KBM-7 (cell line): ENCODE measurements at regions not wholly inside any gene's neighbourhood (a gene's known extent, or its start where the extent isn't known, plus 50 kb on each side); places are given as distances from the start of the nearest gene placed in this dataset.
"Not testable (repeated sequence)": the region's sequence is repeated elsewhere in the genome, so short reads cannot be mapped to it uniquely, and the experiment has no call there.

ENCODE experiments used
- DNase-seq: peaks from one replicate; pipeline ENCODE4 v3.0.0-alpha.2; 2015
- in situ Hi-C: fragments of 300-500 bp; cut with MboI; formaldehyde crosslinking; loops from 2 replicates; pipeline ENCODE4 v1.14.3; 2020; ENCODE audit warnings: low sequenced_read_pairs, low pct_unique_long_range_greater_than_20kb, mixed read lengths

DNA sequence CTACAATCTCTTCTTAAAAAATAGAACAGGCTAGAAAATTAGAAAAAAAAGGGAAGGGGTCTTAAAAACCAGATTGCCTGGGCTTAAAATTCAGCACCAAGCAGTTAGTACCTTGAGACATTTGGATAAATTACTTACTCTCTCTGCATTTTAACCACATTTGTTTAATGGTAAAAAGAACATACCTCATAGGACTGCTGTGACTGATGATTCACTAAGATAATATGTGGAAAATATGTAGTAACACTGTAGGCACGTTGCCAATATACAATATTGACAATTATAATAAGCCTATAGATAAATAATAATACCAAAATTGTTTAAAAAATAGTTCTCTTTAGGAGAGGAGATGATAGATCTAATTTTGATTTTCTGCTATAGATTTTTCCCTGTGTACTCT lies 750.4 kb downstream of the TENT5A start:
- in situ Hi-C loops, result no loop called here
- no peak for DNase-seq

DNA sequence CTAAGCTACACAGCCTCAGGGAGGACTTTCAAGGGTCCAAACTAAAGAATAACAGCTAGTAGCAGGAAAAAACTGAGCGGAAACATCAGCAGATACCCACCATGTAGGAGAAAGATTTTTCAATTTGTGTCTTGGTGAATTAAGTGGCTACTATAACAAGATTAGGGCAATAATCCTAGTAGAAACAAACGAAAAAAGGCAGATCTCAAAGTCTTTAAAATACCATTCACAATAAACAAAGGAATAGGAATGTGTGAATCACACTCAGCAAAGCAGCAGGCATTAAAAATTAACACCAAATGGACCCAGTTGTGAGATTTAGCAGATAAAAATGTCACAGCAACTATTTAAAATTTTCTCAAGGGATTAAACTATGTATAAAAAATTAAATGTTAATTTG lies 761.2 kb downstream of the TENT5A start:
- in situ Hi-C loops, result no loop called here
- no peak for DNase-seq

DNA sequence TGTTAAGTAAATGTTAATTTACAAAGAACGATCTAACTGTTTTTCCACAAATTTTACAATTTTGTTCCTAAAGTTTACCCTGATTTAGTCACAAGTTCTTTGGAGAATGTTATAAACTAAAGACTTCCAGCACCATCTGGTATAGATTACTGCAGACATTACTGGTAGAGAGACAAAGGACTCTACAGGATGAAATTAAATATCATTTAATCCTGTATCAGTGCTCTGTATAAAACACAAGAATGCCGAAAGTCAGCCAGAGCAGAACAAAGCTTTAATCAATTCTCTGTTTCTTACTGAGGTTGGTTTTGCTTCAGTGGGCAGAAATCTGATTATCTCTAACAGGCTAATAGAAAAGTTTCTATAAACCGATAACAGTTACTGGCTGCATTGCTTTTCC lies 763.6 kb downstream of the TENT5A start:
- in situ Hi-C loops, result no loop called here
- no peak for DNase-seq

DNA sequence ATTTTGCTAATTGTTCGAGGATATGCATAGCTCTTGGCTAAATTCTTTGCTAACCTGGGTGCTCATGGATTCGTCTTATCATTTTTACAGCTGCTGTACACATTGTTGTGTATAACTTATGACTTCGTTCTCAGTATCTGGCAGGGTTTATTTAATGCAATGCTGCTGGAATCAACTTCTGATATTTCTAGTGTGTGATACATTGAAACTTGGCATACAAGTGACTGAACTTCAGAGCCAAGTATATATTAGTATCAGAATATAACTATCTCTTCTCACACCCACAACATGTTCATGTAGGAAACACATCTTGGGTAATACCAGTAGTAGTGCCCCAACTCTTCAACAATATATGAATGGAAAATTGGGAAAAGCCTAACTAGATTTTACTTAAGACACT lies 764.2 kb downstream of the TENT5A start:
- no peak for DNase-seq
- in situ Hi-C loops, result no loop called here

DNA sequence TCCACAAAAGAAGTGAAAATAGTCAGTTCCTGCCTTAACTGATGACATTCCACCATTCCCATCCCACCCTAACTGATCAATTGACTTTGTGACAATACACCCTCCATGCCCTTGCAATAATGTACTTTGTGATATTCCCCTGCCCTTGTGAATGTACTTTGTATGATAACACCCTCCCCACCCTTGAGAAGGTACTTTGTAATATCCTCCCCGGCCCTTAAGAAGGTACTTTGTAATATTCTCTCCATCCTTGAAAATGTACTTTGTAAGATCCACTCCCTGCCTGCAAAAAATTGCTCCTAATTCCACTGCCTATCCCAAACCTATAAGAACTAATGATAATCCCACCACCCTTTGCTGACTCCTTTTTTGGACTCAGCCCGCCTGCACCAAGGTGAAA lies 771.3 kb downstream of the TENT5A start:
- in situ Hi-C loops, DNase-seq: not testable (repeated sequence)

DNA sequence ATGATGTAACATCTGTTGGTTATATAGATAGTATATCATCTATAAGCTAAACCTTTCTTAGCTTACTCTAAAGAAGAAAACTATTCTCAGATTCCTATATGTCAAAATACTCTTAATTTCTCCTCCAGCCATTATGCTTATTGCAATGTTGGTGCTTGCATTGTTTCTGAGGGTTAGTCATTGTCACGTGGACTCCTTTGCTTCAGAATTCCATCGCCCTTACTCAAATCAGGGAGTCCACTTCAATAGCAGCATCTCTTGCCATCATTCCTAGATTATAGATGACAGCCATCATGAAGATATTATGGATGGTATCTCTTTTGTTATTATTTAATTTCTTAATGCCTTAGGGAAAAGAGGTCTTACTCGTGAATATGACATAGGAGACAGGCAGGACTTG lies 776.1 kb downstream of the TENT5A start:
- DNase-seq, result no peak
- in situ Hi-C loops, result no loop called here

DNA sequence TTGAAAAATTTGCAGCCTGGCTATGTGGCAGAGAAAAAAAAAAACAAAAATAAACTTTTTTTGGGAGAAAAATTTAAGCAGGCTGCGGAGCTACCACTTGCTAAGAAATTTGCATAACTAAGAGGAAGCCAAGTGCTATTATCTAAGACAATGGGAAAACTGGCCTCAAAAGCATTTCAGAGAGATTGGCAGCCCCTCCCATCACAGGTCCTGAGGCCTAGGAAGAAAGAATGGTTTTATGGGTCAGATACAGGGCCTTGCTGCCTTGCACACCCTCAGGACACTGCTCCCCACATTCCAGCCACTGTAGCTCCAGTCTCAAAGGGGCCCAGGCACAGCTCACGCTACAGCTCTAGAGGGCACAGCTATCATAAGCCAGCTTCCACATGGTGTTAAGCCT lies 777.9 kb downstream of the TENT5A start:
- in situ Hi-C loops, result no loop called here
- no peak for DNase-seq

DNA sequence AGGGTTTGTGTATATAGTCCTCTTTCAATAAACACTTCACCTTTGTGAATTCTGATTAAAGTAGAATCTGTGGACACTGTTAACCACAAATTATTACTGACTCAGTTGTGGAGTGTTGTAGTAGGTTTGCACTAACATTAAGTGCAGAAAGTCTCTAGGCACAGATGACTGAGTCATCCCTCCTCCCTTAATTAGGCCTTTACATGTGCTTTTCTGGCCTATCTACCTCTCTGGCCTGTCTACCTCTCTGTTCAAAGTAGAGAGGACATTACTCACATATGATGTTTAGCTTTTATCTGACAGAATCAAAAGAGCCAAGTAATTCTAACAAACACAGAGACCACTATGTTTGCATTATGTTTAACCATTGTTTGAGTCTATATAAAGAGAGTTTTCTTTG lies 783.0 kb downstream of the TENT5A start:
- in situ Hi-C loops, result no loop called here
- DNase-seq, result no peak

DNA sequence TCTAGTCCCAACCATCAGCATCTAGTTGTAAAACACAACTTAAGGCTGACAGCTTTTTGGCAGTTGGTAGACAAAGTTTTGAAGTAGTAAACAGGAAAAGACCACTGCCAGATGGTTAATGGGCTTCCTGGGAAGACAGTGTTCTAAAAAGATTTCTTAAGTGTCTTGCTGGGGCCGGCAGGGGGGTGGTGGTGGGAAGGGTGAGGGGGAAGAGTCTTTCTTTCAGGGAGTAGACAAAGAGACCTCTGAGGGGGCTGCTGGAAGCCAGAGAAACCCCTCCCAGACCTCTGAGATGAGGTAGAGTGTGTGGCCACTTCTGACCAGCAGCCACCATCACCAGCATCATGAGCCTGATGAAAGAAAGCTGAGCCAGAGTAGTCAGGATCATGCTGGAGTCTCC lies 784.9 kb downstream of the TENT5A start:
- DNase-seq, result peak; percentile 36
- in situ Hi-C loops, result no loop called here

DNA sequence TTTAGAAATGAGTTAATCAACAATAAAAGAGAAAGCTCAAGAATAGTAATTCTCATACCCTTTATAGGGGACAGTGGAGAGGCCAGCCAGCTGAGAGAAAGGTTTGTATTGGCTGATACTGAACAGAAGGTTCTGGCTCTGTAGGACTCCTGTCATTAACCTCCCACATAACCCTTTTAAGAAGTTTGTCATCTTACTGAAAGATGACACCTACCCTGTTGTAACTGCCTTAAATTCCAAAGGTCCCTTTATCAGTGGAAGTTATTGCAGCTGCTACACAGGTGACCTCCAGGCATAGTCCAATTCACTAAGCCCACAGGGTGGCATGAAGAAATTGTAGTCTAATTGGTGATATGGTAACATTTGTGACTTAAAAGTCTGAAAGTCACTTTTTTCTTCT lies 790.1 kb downstream of the TENT5A start:
- DNase-seq, result no peak
- in situ Hi-C loops, result no loop called here

DNA sequence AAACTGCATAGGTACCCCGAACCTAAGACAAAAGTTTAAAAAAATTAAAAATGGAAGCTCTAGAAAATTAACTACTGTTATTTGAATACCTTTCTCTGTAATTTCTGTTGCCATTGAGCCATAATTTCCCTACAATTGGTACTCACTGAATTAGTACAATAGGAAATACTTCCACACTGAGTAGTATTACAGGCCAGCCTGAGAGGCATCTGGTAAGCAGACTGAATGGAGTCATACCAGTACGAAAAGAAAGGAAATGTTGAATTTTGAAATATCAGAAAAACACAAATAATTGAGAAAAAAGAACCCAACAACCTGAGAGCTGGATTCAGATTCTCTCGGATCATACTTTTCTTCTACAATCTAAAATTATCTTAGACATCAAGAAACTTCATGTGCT lies 791.3 kb downstream of the TENT5A start:
- DNase-seq, result no peak
- in situ Hi-C loops, result no loop called here

DNA sequence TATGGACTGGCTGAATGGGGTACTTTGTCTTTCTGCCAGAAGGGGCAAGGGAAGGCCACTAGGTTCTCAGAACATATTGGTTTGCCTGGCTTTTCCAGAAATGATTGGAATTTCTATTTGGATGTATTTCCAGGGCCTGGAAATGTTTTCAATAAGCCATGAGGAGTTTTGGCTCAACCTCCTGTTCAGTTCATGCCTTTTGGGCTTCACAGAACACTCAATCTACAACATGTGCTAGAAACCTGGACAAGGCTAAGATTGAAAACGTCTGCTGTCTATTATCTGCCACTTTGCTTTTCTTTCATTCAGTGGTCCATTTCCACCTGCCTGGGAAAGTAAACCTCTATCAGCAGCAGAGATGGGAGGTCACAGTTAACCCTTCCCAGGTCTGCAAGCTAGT lies 793.4 kb downstream of the TENT5A start:
- no peak for DNase-seq
- in situ Hi-C loops, result no loop called here

DNA sequence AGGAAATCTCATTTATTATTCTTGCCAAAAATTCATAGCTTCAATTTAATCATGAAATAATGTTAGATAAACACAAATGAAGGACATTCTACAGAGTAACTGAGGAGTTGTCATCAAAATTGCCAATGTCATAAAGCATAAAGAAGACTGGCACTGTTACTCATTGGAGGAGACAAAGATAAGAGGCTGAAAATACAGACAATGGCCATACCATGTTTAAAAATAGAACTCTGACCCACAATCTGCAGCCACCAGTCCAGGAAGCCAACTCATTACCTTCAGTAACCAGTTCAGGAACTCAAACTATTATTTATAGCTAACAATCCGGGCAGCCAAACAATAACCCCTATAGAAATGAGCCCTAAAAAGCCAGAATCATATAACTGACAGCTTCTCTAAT lies 795.6 kb downstream of the TENT5A start:
- no peak for DNase-seq
- in situ Hi-C loops, result no loop called here

DNA sequence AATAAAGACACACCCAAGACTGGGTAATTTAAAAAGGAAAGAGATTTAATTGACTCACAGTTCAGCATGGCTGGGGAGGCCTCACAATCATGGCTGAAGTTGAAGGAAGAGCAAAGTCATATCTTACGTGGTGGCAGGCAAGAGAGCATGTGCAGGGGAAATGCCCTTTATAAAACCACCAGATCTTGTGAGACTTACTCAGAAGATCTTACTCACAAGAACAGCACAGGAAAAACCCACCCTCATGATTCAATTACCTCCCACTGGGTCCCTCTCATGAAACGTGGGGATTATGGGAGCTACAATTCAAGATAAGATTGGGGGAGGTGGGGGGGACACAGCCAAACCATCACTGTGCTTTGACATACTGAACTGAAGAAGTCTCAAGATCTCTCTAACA lies 800.0 kb downstream of the TENT5A start:
- DNase-seq, in situ Hi-C loops: not testable (repeated sequence)

DNA sequence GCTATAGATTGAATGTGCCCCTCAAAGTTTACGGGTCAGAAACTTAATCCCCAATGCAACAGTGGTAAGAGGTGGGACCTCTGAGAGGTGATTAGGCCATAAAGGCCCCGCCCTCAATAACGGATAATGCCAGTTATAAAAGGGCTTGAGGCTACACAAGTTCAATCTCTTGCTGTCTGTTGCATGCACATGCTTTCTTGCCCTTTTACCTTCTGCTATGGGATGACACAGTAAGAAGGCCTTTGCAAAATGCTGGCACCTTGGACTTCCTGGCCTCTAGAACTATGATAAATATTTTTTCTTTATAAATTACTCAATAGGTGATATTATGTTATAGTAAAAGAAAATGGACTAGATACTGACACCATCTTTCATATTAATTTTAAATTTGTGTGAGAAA lies 806.1 kb downstream of the TENT5A start:
- in situ Hi-C loops, result no loop called here
- DNase-seq, result no peak

DNA sequence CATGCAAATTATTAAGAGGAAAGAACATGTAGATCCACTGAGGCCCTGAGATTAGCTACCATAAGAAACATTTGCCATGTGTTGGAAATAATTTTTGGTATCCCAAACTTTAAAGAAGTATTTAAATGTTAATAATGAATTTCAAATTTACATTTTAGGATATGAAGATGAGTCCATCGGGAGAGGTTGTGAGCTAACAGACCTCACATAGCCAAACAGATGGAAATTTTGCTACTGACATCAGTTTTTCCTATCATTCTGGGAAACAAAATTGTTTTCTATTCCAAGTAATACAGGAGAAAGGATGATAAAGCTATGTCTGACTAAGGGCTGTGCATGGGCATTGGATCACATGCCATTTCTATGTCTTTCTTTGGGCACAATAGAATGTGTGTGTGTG lies 809.6 kb downstream of the TENT5A start:
- in situ Hi-C loops, result no loop called here
- no peak for DNase-seq

DNA sequence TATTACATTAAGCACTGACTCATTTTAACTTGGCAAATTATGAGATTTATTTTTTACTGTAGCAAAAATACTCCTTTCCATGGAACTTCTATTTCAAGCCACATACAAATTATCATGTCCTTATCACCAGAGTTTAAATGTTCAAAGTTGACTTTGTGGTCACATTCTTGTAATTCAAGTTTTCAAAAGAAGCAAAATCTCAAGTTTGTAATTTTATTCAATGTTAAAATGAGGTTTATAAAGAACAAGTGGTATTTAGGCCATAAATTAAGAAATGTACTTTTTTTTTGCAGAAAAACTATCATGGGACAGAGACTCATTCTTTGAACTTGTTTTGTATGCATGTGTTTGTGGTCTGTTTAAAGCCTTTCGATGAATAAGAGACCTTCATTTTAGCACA lies 811.5 kb downstream of the TENT5A start:
- DNase-seq, result no peak
- in situ Hi-C loops, result no loop called here

DNA sequence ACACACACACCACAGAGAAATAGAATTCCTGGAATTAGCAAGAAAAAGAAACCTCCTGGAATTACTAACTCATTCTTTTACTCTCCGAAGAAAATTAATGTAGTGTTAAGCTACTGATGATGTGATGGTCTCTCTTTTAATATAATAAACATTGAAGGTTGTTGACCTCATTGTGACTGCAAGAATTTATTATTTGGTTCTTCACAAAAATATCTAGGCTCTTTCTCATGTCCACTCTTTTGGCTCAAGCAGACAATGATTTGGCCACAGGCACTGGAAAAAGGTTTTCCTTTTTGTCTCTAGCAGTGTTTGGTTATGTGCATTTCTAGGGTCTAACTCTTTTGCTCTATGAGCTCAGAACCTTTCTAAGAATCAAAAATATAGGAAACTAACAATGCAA lies 811.9 kb downstream of the TENT5A start:
- no peak for DNase-seq
- in situ Hi-C loops, result no loop called here

DNA sequence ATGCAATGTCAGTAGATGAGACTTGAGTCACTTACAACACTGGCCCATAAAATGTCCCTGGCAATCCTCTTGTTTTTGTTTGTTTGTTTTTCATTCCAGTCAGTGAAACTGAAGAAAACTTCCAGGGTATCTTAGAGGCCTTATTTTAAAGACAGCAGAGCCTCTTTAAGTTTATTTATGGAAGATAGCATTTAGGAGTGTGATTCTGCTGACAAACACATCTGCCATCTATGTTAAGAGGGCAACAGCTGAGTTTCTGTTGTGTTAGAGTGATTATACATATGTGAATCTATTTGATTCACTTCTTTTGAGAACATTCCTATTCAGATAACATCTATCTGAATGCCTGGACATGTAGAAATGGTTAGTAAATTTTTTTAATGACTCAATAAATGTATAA lies 812.6 kb downstream of the TENT5A start:
- DNase-seq, result no peak
- in situ Hi-C loops, result no loop called here

DNA sequence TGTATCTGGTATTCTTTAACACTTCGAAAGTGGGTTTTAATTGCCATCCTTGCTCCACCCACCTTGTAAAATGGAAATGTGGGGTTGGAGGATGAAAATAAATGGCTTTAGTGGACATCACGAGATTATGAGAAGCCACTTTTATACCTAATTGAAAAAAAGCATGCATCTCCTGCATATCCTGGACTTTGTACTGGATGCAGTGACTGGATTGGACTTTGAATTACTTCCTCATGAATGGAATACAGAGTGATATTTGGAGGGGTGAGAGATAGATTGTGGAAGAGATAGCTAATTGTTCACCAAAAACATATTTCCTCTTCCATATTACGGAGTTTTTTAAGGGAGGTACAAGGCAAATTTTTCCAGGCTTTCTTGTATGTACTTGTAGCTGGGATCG lies 813.0 kb downstream of the TENT5A start:
- in situ Hi-C loops, result no loop called here
- DNase-seq, result no peak

DNA sequence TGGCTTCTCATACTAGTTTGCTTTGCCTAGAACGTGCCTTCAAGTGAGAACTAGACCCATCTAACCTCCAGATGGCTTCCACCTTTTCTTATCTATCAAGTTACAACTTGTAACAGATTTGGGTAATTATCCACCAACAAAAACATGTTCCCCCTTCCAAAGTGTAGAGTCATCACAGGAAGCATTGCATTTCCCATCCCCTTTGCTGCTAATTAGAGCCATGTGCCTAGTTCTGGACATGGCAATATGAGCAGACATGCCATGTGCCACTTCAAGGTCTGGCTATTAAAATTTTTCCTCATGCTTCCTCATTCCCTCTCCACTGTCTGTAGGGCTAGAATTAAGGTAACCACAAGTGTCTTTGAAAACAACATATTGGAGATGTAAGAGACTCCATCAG lies 814.4 kb downstream of the TENT5A start:
- DNase-seq, result peak; percentile 7
- in situ Hi-C loops, result no loop called here

DNA sequence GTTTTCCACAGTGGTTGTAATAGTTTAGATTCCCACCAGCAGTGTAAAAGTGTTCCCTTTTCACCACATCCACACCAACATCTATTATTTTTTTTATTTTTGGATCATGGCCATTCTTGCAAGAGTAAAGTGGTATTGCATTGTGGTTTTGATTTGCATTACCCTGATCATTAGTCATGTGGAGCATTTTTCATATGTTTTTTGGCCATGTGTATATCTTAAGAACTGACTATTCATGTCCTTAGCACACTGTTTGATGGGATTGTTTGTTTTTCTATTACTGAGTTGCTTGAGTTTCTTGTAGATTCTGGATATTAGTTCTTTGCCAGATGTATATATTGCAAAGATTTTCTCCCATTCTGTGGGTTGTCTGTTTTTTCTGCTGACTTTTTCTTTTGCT lies 820.1 kb downstream of the TENT5A start:
- no peak for DNase-seq
- in situ Hi-C loops, result no loop called here
